GM13977 (cell line): ENCODE measurements at regions not wholly inside any gene's neighbourhood (a gene's known extent, or its start where the extent isn't known, plus 50 kb on each side); places are given as distances from the start of the nearest gene placed in this dataset.

ENCODE experiments used
- DNase-seq: peaks from one replicate; pipeline ENCODE4 v3.0.0; 2012; ENCODE audit warnings: low spot score
- CTCF ChIP-seq: IDR thresholded peaks from 2 replicates; pipeline ENCODE4 v1.5.1; 2012; ENCODE audit warnings: mild to moderate bottlenecking, control low read depth; ENCODE audit not compliant: insufficient read depth; ENCODE audit errors: extremely low read depth, missing control alignments
- in situ Hi-C: fragments of 300-500 bp; cut with MboI; formaldehyde crosslinking; loops from one replicate; pipeline ENCODE4 v1.12.0; 2022; ENCODE audit warnings: low sequenced_read_pairs, low pct_unique_long_range_greater_than_20kb, mixed read lengths, inconsistent platforms; ENCODE audit not compliant: unreplicated experiment

- in situ Hi-C loops = loop anchor here (25.0 kb wide), 1 partner anchor 747 kb away; no protein-coding TSS in a partner anchor
- TF ChIP-seq CTCF = no peak
- no peak for DNase-seq
Observed at GRCh38 chr12:92558806-92559205, 144.0 kb upstream of the PLEKHG7 start.

- in situ Hi-C loops = loop anchor here (25.0 kb wide), 1 partner anchor 746 kb away; no protein-coding TSS in a partner anchor
- DNase-seq = no peak
- TF ChIP-seq CTCF = no peak
Observed at GRCh38 chr12:92558215-92558773, 144.5 kb upstream of the PLEKHG7 start.

DNA sequence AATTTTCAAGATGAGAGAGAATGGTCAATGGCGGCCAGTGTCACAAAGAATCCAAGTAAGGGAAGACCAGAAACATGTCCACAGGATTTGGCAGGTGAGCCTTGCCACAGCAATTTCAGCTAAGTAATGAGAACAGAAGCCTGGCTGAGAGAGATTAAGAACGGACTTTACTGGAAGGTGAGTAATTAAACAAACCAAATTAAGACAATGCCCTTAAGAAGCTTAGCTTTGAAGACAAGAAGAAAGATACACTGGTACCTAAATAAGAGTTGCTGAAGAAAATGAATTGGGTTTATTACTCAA, 145.4 kb upstream of the PLEKHG7 start:
- no peak for DNase-seq
- no peak for TF ChIP-seq CTCF
- in situ Hi-C loops = loop anchor here (25.0 kb wide), 1 partner anchor 745 kb away; no protein-coding TSS in a partner anchor

- DNase-seq = no peak
- no peak for TF ChIP-seq CTCF
- in situ Hi-C loops = loop anchor here (25.0 kb wide), 1 partner anchor 745 kb away; no protein-coding TSS in a partner anchor
Observed at GRCh38 chr12:92556637-92557421, 146.0 kb upstream of the PLEKHG7 start.

GRCh38 chr12:92556141-92556540, 146.6 kb upstream of the PLEKHG7 start:
- in situ Hi-C loops = loop anchor here (25.0 kb wide), 1 partner anchor 744 kb away; no protein-coding TSS in a partner anchor
- DNase-seq = no peak
- no peak for TF ChIP-seq CTCF

GRCh38 chr12:92554158-92555073, 148.4 kb upstream of the PLEKHG7 start:
- no peak for TF ChIP-seq CTCF
- DNase-seq = no peak
- in situ Hi-C loops = loop anchor here (25.0 kb wide), 1 partner anchor 742 kb away; no protein-coding TSS in a partner anchor
